ENCODE measurements at regions not wholly inside any gene's neighbourhood (a gene's known extent, or its start where the extent isn't known, plus 50 kb on each side); places are given as distances from the start of the nearest gene placed in this dataset.

DNA sequence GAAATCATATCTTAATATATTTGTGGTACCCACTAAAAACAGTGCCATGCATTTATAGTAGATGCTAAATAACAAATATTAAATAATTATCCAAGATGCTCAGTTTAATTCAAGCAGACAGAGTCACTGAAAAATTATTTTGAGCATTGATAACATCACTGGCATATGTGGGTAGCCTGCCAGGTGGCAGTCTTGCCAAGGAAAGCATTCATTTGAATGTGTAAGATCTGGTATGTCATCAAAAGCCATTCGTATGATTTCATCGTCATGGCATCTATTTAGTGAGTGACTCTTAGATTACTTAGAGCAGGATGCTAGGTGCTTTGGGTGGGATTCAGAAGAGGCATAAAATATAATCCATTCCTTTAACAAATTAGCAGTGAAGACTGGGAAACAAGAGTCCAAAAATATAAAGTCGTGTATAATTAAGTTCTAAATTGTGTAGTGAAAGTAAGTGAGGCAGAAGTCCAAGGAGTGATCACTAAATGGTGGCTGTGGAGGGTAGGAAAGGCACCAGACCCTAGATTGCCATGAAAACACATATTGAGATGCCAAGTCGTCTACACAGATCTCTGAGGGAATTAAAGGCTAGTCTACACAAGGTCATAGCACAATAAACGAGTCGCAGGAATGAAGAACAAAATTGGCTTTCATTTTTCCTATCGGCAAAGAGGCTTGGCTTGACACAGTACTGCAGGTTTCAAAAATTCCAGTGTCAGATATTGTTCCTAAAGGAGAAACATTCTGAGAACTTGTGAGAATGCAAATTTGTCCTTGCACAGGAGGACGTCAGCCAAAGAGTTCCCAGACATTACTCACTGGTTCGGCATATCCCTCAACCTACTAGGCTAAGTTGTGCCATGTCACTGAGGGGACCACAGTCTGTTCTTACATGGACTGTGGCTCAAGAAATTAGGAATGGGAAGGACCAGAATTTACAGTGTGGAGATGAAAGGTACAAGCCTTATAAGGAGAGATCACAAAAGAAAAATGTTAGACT is 130.8 kb downstream of the LYPLAL1 start:
- TF ChIP-seq, protein P1, sequence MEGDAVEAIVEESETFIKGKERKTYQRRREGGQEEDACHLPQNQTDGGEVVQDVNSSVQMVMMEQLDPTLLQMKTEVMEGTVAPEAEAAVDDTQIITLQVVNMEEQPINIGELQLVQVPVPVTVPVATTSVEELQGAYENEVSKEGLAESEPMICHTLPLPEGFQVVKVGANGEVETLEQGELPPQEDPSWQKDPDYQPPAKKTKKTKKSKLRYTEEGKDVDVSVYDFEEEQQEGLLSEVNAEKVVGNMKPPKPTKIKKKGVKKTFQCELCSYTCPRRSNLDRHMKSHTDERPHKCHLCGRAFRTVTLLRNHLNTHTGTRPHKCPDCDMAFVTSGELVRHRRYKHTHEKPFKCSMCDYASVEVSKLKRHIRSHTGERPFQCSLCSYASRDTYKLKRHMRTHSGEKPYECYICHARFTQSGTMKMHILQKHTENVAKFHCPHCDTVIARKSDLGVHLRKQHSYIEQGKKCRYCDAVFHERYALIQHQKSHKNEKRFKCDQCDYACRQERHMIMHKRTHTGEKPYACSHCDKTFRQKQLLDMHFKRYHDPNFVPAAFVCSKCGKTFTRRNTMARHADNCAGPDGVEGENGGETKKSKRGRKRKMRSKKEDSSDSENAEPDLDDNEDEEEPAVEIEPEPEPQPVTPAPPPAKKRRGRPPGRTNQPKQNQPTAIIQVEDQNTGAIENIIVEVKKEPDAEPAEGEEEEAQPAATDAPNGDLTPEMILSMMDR (IDR thresholded peaks at IDR 0.05; ENCODE audit: borderline replicate concordance, extremely low read depth, low read length, poor library complexity, severe bottlenecking): no peak
- TF ChIP-seq EZH2 (IDR thresholded peaks at IDR 0.05; ENCODE audit: borderline replicate concordance, low read depth, low read length, severe bottlenecking): no peak

Measured in DND-41 (cell line).